ACC112 (cell line): ENCODE measurements at regions not wholly inside any gene's neighbourhood (a gene's known extent, or its start where the extent isn't known, plus 50 kb on each side); places are given as distances from the start of the nearest gene placed in this dataset.

Experiments
- H2AFZ ChIP-seq: fragments of 200-600 bp; sonication (generic); one replicate; pipeline ENCODE4 v1.6.0; 2017; ENCODE audit warnings: antibody characterized with exemption, low read length; ENCODE audit not compliant: unreplicated experiment
- H3K27ac ChIP-seq: fragments of 200-600 bp; sonication (generic); 2 replicates; pipeline ENCODE4 v1.5.1; 2014; ENCODE audit warnings: low read depth, mild to moderate bottlenecking, antibody characterized with exemption, low read length, moderate library complexity
- H3K27me3 ChIP-seq: fragments of 200-600 bp; sonication (generic); 2 replicates; pipeline ENCODE4 v1.6.1; 2014; ENCODE audit warnings: mild to moderate bottlenecking, antibody characterized with exemption, low read length, moderate library complexity, mixed read lengths; ENCODE audit not compliant: insufficient read depth
- H3K36me3 ChIP-seq: fragments of 200-600 bp; sonication (generic); 2 replicates; pipeline ENCODE4 v1.6.1; 2016; ENCODE audit warnings: mild to moderate bottlenecking, antibody characterized with exemption, low read length, moderate library complexity, mixed read lengths; ENCODE audit not compliant: insufficient read depth
- H3K4me1 ChIP-seq: fragments of 200-600 bp; sonication (generic); one replicate; pipeline ENCODE4 v1.6.1; 2016; ENCODE audit warnings: low read length, mixed read lengths; ENCODE audit not compliant: insufficient read depth, unreplicated experiment, control insufficient read depth
- H3K4me3 ChIP-seq: fragments of 200-600 bp; sonication (generic); 2 replicates; pipeline ENCODE4 v1.5.1; 2014; ENCODE audit warnings: mild to moderate bottlenecking, low read depth, low read length
- H3K79me2 ChIP-seq: fragments of 200-600 bp; sonication (generic); one replicate; pipeline ENCODE4 v1.6.0; 2016; ENCODE audit warnings: low read length; ENCODE audit not compliant: control insufficient read depth, unreplicated experiment, insufficient read depth

DNA sequence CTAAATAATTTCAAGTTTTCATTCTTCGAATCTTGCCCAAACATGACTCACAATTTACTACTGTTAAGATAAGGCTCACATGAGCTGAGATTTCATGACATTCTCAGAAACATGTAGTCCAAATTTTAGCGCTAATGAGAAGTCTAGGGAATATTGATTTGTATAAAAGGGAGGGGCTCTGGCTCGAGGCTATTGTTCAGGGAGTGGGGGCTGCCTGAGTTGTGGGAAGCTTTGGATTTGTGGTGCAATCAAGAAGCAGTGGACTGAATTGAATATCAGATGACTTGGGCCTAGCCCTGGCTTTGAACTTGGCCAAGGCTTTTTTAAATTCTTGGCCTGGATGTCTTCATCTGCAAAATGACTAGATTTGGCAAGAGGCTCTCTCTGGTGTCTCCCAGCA is 674.9 kb upstream of the FANCL start:
- H3K79me2 ChIP-seq = no peaks in the 10 kb centered on the region
- no peak overlapping the region for H3K4me3 ChIP-seq
- H3K27ac ChIP-seq = no peak overlapping the region
- no peaks in the 10 kb centered on the region for H3K27me3 ChIP-seq
- H3K36me3 ChIP-seq = no peaks in the 10 kb centered on the region
- no peaks in the 10 kb centered on the region for H3K4me1 ChIP-seq
- H2AFZ ChIP-seq = no peak overlapping the region

- Histone ChIP-seq H3K27ac (no peak overlapping the region), H2AFZ (no peak overlapping the region), H3K4me1 (no peaks in the 10 kb centered on the region), H3K4me3 (no peak overlapping the region), H3K36me3 (no peaks in the 10 kb centered on the region), H3K79me2 (no peaks in the 10 kb centered on the region), H3K27me3 (no peaks in the 10 kb centered on the region)
These were observed 673.8 kb upstream of the FANCL start for GRCh38 chr2:58914733-58915505.

DNA sequence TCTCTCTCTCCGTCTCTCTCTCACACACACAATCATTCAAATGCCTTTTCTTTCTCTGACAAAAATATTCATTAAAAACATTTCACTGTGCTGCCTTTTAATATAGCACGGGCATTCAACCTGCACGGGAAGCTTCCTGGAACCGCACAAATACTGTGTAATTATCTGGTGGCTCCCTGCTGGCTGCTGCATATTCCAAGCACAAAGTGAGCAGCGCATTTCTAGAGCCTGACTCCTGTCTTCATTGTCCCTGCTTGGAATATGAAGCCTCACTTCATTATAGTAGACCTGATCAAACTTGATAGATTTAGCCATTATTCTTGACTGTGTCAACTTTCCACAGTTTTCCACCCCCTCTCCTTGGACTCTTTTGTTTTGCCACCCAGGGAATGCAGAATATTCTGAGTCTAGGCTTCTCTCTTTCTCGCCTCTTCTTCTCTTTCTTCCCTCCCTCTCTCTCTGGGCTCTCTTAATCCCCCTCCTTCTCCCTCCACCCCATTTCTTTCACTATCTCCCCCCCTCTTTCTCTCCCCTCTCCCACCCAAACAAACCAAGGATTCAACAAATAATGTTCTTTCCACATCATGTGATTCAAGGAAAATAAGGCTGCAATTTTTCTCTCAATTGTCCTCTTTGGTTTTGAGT is 672.1 kb upstream of the FANCL start:
- no peak overlapping the region for H3K4me3 ChIP-seq

GRCh38 chr2:58911877-58912276 is 670.8 kb upstream of the FANCL start:
- H3K4me1 ChIP-seq = no peaks in the 10 kb centered on the region
- no peak overlapping the region for H2AFZ ChIP-seq
- no peaks in the 10 kb centered on the region for H3K79me2 ChIP-seq
- no peak overlapping the region for H3K4me3 ChIP-seq
- no peak overlapping the region for H3K27ac ChIP-seq
- H3K27me3 ChIP-seq = no peaks in the 10 kb centered on the region
- no peaks in the 10 kb centered on the region for H3K36me3 ChIP-seq

More for the DNA sequence above, 672.1 kb upstream of the FANCL start:
- no peaks in the 10 kb centered on the region for H3K36me3 ChIP-seq
- no peaks in the 10 kb centered on the region for H3K79me2 ChIP-seq
- no peak overlapping the region for H2AFZ ChIP-seq
- H3K4me1 ChIP-seq = no peaks in the 10 kb centered on the region
- no peaks in the 10 kb centered on the region for H3K27me3 ChIP-seq
- no peak overlapping the region for H3K27ac ChIP-seq

- Histone ChIP-seq H3K4me3 (no peak overlapping the region), H3K27ac (no peak overlapping the region), H2AFZ (no peak overlapping the region), H3K27me3 (no peaks in the 10 kb centered on the region), H3K36me3 (no peaks in the 10 kb centered on the region), H3K4me1 (no peaks in the 10 kb centered on the region), H3K79me2 (no peaks in the 10 kb centered on the region)
These were observed 667.5 kb upstream of the FANCL start for GRCh38 chr2:58908501-58909154.

DNA sequence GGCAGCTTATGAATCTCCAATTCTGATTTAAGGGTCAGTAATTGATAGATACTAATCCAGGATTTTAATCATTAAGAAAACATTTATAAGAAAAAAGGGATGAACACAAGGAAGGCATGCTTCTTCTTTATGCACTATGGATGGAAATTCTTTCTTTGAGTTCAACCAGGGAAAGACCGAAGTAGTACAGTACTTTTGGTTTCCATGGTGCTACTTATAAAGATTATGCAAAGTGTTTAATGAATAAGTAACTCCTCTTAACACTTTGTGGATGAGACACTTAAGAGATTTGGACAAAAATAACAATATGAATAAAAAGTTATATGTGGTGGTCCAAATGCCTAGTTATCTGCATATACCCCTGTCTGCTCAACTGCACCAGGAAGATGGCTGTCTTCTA is 666.5 kb upstream of the FANCL start:
- H3K27me3 ChIP-seq = no peaks in the 10 kb centered on the region
- H3K4me3 ChIP-seq = no peak overlapping the region
- no peak overlapping the region for H3K27ac ChIP-seq
- H3K4me1 ChIP-seq = no peaks in the 10 kb centered on the region
- H2AFZ ChIP-seq = no peak overlapping the region
- no peaks in the 10 kb centered on the region for H3K79me2 ChIP-seq
- no peaks in the 10 kb centered on the region for H3K36me3 ChIP-seq

- no peaks in the 10 kb centered on the region for H3K36me3 ChIP-seq
- H2AFZ ChIP-seq = no peak overlapping the region
- no peak overlapping the region for H3K4me3 ChIP-seq
- H3K4me1 ChIP-seq = no peaks in the 10 kb centered on the region
- H3K79me2 ChIP-seq = no peaks in the 10 kb centered on the region
- no peaks in the 10 kb centered on the region for H3K27me3 ChIP-seq
- no peak overlapping the region for H3K27ac ChIP-seq
These were observed 665.0 kb upstream of the FANCL start for GRCh38 chr2:58906081-58906645.

- Histone ChIP-seq H2AFZ (no peak overlapping the region), H3K4me3 (no peak overlapping the region), H3K4me1 (no peaks in the 10 kb centered on the region), H3K36me3 (no peaks in the 10 kb centered on the region), H3K79me2 (no peaks in the 10 kb centered on the region), H3K27me3 (no peaks in the 10 kb centered on the region), H3K27ac (no peak overlapping the region)
These were observed 663.0 kb upstream of the FANCL start for GRCh38 chr2:58904095-58904494.

DNA sequence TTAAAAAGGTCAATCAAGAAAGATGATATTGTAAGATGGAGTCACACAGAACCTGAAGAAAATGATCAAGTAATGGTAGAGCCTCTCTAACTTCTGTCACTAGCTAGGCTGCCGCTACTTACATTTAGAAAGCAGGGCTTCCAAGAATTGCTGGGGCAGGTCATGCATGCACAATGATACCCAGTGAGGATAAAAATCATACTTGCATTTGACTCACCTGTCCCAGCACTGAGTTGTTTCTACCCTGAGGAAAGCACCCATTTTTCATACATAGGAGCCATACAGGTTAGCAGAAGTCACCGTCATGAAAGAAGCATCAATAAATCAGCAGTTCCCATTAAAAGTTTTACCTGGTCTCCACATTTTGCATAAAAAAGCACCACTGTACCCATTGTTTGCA is 662.3 kb upstream of the FANCL start:
- no peak overlapping the region for H2AFZ ChIP-seq
- no peaks in the 10 kb centered on the region for H3K79me2 ChIP-seq
- H3K27ac ChIP-seq = no peak overlapping the region
- no peaks in the 10 kb centered on the region for H3K27me3 ChIP-seq
- no peaks in the 10 kb centered on the region for H3K36me3 ChIP-seq
- no peaks in the 10 kb centered on the region for H3K4me1 ChIP-seq
- H3K4me3 ChIP-seq = no peak overlapping the region

GRCh38 chr2:58900246-58901027 is 659.3 kb upstream of the FANCL start:
- H3K27ac ChIP-seq = no peak overlapping the region
- H3K4me1 ChIP-seq = no peaks in the 10 kb centered on the region
- H3K4me3 ChIP-seq = no peak overlapping the region
- no peaks in the 10 kb centered on the region for H3K79me2 ChIP-seq
- no peaks in the 10 kb centered on the region for H3K36me3 ChIP-seq
- H2AFZ ChIP-seq = no peak overlapping the region
- no peaks in the 10 kb centered on the region for H3K27me3 ChIP-seq
